ENCODE measurements at regions not wholly inside any gene's neighbourhood (a gene's known extent, or its start where the extent isn't known, plus 50 kb on each side); places are given as distances from the start of the nearest gene placed in this dataset.

DNA sequence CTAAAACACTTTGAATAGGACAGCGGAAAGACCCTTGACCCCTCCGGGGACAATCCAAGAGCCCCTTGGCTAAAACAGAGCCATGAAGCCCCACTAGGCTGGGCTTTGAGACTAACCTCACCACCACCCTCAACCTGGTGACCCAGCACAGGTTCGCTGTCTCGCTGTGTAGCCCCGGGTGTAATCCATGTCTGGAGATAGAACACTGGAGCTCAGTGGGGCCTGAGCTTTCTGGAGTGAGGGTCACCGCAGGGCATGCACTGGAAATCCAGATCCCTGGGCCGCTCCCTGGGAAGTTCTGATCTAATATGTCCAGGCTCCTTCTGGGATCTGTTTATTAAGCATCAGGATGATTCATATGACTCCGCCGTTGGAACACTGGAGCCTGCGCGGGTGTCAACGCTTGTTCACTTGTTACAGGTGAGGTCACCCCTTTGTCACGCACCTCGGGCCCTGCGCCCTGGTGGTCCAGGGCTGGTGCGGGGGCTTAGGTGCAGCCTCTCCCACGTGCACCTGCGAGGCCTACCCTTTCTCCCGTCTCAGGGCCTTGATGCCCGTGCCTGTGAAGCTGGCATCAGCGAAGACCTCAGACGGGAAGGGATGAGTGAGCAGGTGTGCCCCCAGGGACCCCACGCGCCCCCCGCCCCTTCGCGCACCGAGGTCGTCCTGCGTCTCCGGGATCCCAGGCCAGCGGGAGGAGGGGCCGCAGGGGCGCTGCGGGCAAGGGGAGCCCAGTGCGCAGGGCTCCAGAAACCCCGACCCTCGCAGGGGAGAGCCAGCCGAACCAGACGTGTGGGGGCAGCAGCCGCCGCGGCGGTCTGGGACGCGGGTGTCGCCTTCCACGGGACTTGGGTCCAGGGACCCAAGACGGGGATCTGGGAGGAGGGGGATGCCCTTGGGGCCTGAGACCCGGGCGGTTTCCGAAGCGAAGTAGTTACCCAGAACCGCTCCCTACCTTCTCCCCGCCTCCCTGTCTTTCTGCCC is 224.1 kb upstream of the FOXF1 start:
- no peak for DNase-seq (ENCODE audit: extremely low read depth, low read depth)

GRCh38 chr16:86286991-86287663 is 223.2 kb upstream of the FOXF1 start:
- DNase-seq (ENCODE audit: extremely low read depth, low read depth): no peak

GRCh38 chr16:86287664-86288201 is 222.6 kb upstream of the FOXF1 start:
- DNase-seq (ENCODE audit: extremely low read depth, low read depth): no peak

DNA sequence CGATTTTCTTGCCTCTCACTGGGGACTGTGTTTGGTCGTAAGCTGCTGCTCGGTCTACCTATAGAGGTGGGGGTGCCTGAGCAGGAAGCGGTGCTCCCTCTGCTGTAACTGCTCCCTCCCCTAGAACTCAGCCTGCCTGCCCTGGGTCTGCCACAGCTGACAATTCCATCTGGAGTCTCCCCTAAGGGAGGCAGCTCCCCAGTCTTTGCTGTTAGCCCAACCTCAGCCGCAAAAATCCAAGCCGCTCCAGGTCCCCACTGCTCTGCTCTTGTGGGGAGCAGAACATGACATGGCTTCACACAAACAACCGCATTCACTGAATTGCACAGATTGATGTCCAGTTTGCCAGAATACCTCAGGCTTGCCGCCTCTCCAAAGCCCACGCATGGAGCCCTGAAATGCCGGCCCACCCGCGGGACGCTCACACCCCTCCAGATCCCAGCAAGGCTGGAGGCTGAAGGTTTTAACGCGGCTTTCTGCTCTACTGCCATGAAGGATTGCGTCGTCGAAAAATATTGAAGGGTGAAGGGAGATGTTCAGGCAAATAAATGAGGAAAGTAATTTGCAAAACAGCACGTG is 221.5 kb upstream of the FOXF1 start:
- DNase-seq (ENCODE audit: extremely low read depth, low read depth): no peak

DNA sequence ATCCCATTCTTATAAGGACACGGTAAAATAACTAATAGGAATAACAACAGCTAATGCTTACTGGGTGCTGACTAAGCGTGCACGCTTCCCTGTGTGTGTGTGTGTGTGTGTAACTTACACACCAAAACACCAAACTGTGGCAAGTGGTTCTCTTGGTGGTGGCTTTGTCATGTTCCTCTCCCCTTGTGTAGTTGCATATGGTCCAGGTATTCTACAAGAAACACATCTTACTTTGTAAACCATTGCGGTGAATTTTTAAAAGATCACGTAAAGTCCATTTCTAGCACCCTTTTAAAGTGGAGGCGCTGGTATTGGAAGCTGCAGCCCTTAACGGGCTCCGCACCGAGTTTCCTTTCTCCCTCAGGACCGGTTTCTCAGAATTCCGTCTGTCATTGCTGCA is 221.0 kb upstream of the FOXF1 start:
- no peak for DNase-seq (ENCODE audit: extremely low read depth, low read depth)

- no peak for DNase-seq (ENCODE audit: extremely low read depth, low read depth)
Measured at GRCh38 chr16:86289907-86290306, 220.4 kb upstream of the FOXF1 start.

GRCh38 chr16:86291491-86291890 is 218.8 kb upstream of the FOXF1 start:
- no peak for DNase-seq (ENCODE audit: extremely low read depth, low read depth)

DNA sequence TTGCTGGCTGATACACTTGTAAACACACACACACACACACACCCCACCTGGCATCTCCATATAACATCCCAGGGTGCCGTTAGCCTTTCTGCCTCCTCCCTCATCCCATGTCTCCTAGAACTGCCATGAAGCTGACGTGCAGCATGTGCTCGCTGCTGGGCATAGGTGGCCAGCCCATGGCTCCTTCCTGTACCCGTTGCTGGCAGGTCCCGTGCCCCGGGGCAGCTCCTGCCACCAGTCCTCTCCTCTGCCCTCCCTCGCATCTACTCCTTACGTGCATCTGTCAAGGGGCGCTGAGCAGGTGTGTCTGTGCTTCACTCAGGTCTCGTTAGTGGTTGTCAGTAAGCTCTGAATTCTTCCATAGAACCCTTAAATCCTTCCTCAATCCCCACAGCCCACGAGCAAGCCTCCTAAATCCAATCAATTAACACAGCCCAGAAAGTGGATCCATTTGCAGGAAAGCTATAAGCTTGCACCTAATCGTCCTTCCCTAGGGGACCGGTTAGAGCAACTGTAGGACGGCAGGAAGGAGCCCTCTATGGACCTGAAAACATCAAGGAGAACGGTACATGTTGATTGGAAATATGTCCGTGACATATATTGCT is 218.1 kb upstream of the FOXF1 start:
- DNase-seq (ENCODE audit: extremely low read depth, low read depth): no peak

DNA sequence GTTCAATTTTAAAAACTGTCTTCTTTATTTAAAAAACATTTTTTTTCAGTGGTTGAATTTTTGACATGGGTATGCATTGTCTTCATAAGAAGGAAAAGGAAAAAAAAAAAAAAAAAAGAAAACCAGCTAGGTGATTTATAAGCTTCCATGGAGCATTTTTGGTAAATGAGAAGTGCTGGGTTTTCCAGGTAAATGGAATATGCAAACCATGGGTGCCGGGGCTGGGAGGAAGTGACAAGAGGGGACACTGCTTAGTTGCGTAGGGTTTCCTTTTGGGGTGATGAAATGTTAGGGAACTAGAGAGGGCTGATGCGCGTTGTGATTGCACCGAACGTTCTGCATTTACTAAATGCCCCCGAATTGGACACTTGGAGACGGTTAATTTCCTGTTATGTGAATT is 217.4 kb upstream of the FOXF1 start:
- no peak for DNase-seq (ENCODE audit: extremely low read depth, low read depth)

GRCh38 chr16:86293906-86294305 is 216.4 kb upstream of the FOXF1 start:
- DNase-seq (ENCODE audit: extremely low read depth, low read depth): no peak

DNA sequence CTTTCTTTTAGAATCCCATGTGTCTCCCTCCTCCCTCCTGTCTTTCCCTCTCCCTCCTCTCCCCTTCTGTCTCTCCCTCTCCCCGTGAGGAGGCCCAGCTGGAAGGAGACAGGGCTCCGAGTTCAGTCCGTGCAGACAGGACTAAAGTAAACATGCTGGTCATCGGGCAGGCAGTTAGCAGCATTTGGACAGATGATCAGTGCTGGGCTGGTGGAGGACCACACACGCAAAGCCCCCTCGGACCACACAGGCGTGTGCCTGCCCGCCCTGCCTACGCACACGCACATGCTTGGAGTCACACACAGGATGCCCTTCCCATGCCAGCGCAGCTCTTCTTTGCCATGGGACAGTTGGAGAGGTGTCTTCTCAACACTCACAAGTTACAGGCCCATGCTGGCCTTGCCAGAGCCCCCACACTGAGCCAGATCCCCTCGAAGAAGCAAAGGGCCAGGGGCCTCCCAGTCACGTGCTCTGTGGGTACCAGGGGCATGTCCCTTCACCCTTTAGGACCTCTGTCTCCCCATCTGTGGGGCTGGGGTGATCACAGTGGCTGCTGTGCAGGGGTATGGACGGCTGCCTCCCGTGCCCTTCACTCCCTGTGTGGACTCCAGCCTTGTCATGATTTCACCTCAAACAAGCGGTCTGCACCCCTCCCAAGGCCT is 215.7 kb upstream of the FOXF1 start:
- DNase-seq (ENCODE audit: extremely low read depth, low read depth): no peak

- DNase-seq (ENCODE audit: extremely low read depth, low read depth): no peak
Measured at GRCh38 chr16:86296256-86296655, 214.1 kb upstream of the FOXF1 start.

DNA sequence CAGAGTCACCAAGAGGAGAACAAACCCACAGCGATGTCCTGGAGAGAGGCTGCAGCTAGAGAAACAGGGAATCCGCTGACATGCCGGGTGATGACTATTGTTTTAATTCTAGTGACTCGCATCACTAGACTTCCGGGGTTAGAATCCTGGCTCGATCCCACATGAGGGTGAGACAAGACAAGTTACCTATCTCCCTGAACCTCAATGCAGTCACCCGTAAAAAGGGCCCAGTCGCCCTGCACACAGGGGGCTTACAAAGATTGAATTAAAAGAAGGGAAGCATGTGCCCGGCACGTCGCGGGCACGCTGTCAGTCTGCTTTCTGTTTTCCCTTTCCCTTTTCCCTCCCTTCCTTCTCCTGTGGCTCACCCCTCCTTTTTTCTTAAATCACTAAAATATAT is 212.9 kb upstream of the FOXF1 start:
- DNase-seq (ENCODE audit: extremely low read depth, low read depth): no peak

GRCh38 chr16:86297866-86298757 is 212.2 kb upstream of the FOXF1 start:
- DNase-seq (ENCODE audit: extremely low read depth, low read depth): no peak

DNA sequence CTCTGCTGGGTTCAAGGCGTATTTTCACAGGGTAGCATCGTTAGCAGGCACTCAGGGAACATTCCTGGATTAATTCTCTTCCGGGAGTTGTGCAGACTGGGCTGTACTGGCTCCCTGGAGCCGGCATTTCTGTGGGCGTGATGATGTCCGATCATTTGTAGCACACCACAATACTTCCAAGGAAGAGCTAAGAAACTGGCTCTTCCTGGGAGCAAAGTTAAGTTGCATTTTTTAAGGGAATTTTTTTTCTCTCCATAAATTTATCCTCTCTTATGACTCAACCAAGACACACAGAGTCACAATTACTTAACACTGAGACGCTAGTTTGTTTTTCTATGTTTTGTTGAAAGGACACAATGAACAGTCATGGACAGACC is 211.6 kb upstream of the FOXF1 start:
- peak; percentile 73 for DNase-seq (ENCODE audit: extremely low read depth, low read depth)

DNA sequence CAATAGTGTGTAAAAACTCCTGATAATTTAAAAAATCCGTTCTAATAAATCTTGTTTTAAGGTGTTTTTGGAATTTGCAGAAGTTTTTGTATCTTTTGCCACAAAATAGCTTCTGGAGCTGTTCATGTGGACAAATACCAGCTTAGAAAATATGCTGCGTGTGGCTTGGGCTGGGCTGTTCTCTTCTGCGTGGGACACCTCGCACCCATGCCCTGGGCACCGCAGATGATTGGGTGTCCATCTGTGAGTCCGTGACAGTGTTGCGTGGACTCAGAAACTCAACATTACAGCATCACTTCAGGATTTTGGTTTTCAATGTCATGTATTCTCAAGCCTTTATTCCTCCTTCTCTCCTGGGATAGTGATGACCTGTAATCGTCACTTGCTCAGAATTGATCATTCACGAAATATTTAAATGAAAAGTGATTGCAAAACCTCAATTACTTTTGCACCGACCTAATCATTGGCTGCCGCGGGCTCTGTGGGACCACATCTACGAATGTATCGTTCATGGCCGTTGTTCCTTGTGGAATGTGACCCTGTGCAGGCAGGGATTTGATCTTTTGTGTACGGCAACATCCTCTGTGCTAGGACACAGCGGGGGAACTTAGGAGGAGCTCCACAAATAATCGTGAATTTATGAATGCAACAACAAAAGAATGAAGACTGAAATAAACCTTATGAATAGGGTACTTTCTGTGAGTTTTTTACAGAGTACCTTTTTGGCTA is 210.3 kb upstream of the FOXF1 start:
- no peak for DNase-seq (ENCODE audit: extremely low read depth, low read depth)

DNA sequence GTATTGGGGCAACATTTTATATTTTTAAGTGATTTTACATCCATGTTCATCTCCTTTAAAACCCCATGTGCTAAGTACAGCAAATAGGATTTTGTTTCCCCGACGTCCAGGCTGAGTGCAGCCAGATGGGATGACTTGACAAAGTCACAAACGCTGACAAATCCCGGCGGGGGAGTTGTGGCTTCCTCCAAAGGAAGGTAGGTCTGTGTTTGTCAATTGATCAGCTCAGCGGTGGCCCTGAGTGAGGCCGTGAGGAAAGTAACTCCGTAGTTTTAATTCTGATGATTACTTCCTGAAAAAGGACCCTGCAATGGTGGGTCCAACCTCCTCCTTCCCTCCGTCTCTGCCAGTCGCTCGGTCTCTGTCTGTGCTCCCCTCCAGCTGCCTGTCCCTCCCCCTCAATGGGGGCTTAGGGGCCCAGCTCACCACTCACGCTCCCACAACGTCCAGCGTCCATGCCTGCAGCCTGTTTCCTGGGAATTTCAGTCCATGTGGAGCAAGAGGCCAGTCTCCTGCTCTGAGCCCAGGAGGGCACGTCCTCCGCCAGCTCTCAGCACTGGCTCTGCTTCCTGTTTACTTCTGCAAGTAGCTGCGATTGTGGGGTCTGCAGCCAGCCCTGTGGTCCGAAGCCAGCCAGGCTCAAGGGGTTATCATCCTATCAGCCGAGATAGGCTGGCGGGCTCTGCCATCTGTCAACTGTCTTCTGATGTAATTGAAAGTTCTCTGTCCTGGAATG is 209.4 kb upstream of the FOXF1 start:
- DNase-seq (ENCODE audit: extremely low read depth, low read depth): no peak
